Gastrocnemius medialis (tissue), 4 donors: ENCODE measurements at regions not wholly inside any gene's neighbourhood (a gene's known extent, or its start where the extent isn't known, plus 50 kb on each side); places are given as distances from the start of the nearest gene placed in this dataset.

ENCODE experiments used
- POLR2A ChIP-seq, 2 donors: fragments of 450-650 bp; IDR thresholded peaks; one replicate each; pipeline ENCODE4 v1.6.1; 2017; ENCODE audit warnings: antibody characterized with exemption in 2 of 2, mild to moderate bottlenecking in 2 of 2, moderate library complexity in 2 of 2
- TF ChIP-seq, protein P1 (sequence below), 5 experiments: fragments of 450-650 bp in 3 of 5; fragments of 200-600 bp in 2 of 5; sonication (generic) in 2 of 5; IDR thresholded peaks in 4 of 5; conservative IDR thresholded peaks in 1 of 5; 1 replicate in 4 of 5; 2 replicates in 1 of 5; pipeline ENCODE4 v1.5.1; 2016 to 2019; ENCODE audit warnings: antibody characterized with exemption in 5 of 5, mild to moderate bottlenecking in 3 of 5, moderate library complexity in 3 of 5

DNA sequence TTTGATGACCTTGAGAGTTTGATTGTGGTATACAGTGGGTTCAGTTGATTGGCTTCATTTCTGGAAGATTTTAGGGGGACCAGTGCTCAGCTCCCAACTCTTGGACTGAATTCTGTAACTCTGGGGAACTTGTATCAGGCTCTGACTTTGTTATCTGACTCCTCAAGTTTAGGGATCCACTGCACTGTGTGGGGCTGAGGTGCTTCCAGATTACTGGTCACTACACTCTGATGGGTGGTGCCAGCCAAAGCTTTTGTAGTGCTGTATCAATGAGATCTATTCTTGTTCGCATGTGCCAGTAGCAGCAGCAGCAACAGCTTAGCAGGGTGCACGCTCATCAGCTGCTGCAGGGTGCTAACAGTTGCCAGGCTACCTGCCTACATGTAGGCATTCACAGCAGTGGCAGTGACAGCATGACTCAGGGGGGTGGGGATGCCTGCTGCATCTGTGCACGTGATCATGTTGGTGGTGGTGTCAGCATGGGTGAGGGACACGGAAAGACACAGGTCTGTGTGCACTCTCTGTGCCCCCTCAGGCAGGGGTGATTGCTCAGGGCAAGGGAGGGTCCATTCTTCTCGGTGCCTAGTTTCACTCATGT is 438.8 kb upstream of the SEMA6A start:
- TF ChIP-seq, protein P1, sequence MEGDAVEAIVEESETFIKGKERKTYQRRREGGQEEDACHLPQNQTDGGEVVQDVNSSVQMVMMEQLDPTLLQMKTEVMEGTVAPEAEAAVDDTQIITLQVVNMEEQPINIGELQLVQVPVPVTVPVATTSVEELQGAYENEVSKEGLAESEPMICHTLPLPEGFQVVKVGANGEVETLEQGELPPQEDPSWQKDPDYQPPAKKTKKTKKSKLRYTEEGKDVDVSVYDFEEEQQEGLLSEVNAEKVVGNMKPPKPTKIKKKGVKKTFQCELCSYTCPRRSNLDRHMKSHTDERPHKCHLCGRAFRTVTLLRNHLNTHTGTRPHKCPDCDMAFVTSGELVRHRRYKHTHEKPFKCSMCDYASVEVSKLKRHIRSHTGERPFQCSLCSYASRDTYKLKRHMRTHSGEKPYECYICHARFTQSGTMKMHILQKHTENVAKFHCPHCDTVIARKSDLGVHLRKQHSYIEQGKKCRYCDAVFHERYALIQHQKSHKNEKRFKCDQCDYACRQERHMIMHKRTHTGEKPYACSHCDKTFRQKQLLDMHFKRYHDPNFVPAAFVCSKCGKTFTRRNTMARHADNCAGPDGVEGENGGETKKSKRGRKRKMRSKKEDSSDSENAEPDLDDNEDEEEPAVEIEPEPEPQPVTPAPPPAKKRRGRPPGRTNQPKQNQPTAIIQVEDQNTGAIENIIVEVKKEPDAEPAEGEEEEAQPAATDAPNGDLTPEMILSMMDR (IDR thresholded peaks at IDR 0.05 in 4 of 5, conservative IDR thresholded peaks at IDR 0.05 in 1 of 5) = no peak
- TF ChIP-seq POLR2A (IDR thresholded peaks at IDR 0.05) = no peak
